Stimulated activated CD4-positive, alpha-beta T cell treated with anti-CD3 and anti-CD28 coated beads, Interleukin-1b, Interleukin-23, amount 100 ng/mL, for 1 hour (primary cell): ENCODE measurements at regions not wholly inside any gene's neighbourhood (a gene's known extent, or its start where the extent isn't known, plus 50 kb on each side); places are given as distances from the start of the nearest gene placed in this dataset.

Experiments
- DNase-seq, 2 donors: peaks; one replicate each; pipeline ENCODE4 v3.0.0-alpha.2; 2020; ENCODE audit warnings: low read depth in 2 of 2

GRCh38 chr15:47364230-47365141, 352.8 kb upstream of the SEMA6D start:
- no peak for DNase-seq

GRCh38 chr15:47366884-47367283, 350.4 kb upstream of the SEMA6D start:
- DNase-seq, result no peak

- no peak for DNase-seq
These were observed 349.4 kb upstream of the SEMA6D start for GRCh38 chr15:47367726-47368390.

- no peak for DNase-seq
These were observed 345.4 kb upstream of the SEMA6D start for GRCh38 chr15:47371939-47372338.

- DNase-seq, result no peak
These were observed 343.1 kb upstream of the SEMA6D start for GRCh38 chr15:47374222-47374621.

GRCh38 chr15:47376190-47376589, 341.1 kb upstream of the SEMA6D start:
- DNase-seq, result no peak

GRCh38 chr15:47377465-47377864, 339.8 kb upstream of the SEMA6D start:
- no peak for DNase-seq

- DNase-seq, result no peak
These were observed 338.8 kb upstream of the SEMA6D start for GRCh38 chr15:47378527-47378926.

GRCh38 chr15:47383102-47383501, 334.2 kb upstream of the SEMA6D start:
- DNase-seq, result no peak

- no peak for DNase-seq
These were observed 333.5 kb upstream of the SEMA6D start for GRCh38 chr15:47383801-47384200.

- DNase-seq, result no peak
These were observed 333.0 kb upstream of the SEMA6D start for GRCh38 chr15:47384341-47384740.

GRCh38 chr15:47384776-47385175, 332.5 kb upstream of the SEMA6D start:
- DNase-seq, result no peak

- DNase-seq, result no peak
These were observed 330.8 kb upstream of the SEMA6D start for GRCh38 chr15:47386459-47386858.

GRCh38 chr15:47388299-47388698, 329.0 kb upstream of the SEMA6D start:
- no peak for DNase-seq

GRCh38 chr15:47390208-47390765, 327.0 kb upstream of the SEMA6D start:
- no peak for DNase-seq

- DNase-seq, result no peak
These were observed 323.0 kb upstream of the SEMA6D start for GRCh38 chr15:47394286-47394809.

- DNase-seq, result no peak
These were observed 322.2 kb upstream of the SEMA6D start for GRCh38 chr15:47395076-47395475.

GRCh38 chr15:47397655-47398054, 319.6 kb upstream of the SEMA6D start:
- DNase-seq, result no peak

- no peak for DNase-seq
These were observed 319.2 kb upstream of the SEMA6D start for GRCh38 chr15:47398132-47398531.

- DNase-seq, result no peak
These were observed 318.7 kb upstream of the SEMA6D start for GRCh38 chr15:47398594-47398993.

- no peak for DNase-seq
These were observed 318.2 kb upstream of the SEMA6D start for GRCh38 chr15:47399100-47399499.

GRCh38 chr15:47400603-47401002, 316.7 kb upstream of the SEMA6D start:
- no peak for DNase-seq

- DNase-seq, result no peak
These were observed 315.9 kb upstream of the SEMA6D start for GRCh38 chr15:47401427-47401826.
